GM18507 (cell line): ENCODE measurements at regions not wholly inside any gene's neighbourhood (a gene's known extent, or its start where the extent isn't known, plus 50 kb on each side); places are given as distances from the start of the nearest gene placed in this dataset.

Experiments
- DNase-seq: peaks from one replicate; pipeline ENCODE4 v3.0.0; 2011; ENCODE audit warnings: low read depth; ENCODE audit not compliant: insufficient read length; ENCODE audit errors: extremely low spot score
- FAIRE-seq: peaks from 2 replicates; lab custom pipeline; 2011; peaks lifted over from hg19 to GRCh38; lab: Jason Lieb, UNC

GRCh38 chr6:21501021-21501354, 92.6 kb upstream of the SOX4 start:
- DNase-seq (no peak), FAIRE-seq (no peak)

- FAIRE-seq (no peak), DNase-seq (no peak)
These were observed 91.7 kb upstream of the SOX4 start for GRCh38 chr6:21501815-21502214.

GRCh38 chr6:21502682-21503081, 90.9 kb upstream of the SOX4 start:
- FAIRE-seq = no peak
- DNase-seq = no peak

DNA sequence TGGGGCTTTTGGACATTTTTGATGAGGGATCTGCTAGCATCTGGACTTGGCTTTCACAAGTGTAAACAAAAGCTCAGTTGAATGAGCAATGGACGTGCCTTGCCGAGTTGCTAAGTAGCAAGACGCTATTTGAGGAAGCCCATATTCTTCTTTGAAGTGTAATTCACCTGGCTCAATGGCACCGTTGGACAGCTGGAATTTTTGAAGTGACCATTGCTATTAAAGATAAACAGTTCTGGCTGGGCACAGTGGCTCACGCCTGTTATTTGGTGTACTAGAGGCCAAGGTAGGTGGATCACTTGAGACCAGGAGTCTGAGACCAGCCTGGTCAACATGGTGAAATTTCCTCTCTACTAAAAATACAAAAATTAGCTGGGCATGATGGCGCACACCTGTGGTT, 88.8 kb upstream of the SOX4 start:
- FAIRE-seq (no peak), DNase-seq (no peak)

DNA sequence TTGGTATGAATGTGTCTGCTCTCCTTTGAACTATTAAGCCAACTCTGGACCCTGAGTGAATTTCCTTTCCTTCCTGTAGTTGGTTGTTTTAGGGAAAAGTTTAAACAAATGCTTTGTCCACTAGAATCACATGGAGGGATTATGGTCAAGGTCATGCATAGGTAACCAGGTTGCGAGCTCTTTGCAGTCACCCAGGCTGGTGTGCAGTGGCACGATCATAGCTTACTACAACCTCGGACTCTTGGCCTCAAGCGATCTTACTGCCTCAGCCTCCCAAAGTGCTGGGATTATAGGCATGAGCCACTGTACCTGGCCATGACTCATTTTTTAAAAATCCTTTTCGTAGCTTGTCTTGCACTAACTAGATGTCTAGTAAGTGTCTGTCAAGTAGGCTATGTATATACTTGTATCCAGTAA, 88.0 kb upstream of the SOX4 start:
- FAIRE-seq (no peak), DNase-seq (no peak)

- FAIRE-seq = no peak
These were observed 87.4 kb upstream of the SOX4 start for GRCh38 chr6:21506126-21506525.

GRCh38 chr6:21507811-21508210, 85.7 kb upstream of the SOX4 start:
- no peak for FAIRE-seq
- DNase-seq = no peak

More at GRCh38 chr6:21506126-21506525, 87.4 kb upstream of the SOX4 start:
- DNase-seq = no peak

DNA sequence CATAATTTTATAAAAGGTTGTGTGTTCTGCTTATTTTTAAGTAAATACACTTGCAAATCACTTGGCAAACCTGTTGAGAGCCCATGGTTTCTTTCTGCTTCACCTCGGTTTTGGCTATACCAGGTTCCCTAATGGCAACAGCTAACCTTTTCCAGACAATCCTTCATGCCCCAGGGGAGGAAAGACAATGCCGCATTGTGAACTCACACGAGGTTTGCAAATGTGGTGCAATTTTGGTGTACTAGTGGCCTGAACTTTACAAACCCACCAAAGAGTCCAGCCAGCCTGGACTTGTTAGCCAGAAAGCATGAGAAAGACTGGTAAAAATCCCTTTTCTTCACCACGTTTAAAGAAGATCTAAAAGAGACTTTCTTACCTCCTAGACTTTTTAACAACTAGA, 84.8 kb upstream of the SOX4 start:
- no peak for DNase-seq
- FAIRE-seq = no peak

DNA sequence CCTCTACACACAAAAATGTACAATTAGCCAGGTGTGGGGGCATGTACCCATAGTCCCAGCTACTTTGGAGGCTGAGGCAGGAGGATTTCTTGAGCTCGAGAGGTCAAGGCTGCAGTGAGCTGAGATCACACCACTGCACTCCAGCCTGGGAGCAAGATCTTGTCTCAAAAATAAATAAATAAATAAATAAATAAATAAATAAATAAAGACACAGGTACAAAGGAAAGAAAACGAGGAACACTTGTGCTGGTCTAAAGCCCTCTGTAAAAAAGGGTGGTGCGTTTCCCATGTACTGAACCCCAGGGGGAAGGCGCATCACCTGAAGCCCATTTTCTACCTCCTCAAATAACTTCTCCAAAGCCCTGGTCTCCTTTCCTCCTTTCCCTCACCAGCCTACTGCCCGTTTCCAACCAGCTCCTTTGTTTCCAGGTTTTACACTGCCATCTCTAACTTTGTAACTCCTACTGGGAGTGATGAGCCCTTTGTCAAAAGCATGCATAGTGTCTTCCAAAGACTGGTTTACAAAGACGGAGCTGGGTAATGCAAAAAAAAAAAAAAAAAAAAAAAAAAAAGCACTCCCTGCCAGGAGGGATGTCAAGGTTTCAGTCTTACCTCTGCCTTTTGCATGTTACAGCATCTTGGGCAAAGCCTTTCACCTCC, 81.5 kb upstream of the SOX4 start:
- no peak for FAIRE-seq
- no peak for DNase-seq

DNA sequence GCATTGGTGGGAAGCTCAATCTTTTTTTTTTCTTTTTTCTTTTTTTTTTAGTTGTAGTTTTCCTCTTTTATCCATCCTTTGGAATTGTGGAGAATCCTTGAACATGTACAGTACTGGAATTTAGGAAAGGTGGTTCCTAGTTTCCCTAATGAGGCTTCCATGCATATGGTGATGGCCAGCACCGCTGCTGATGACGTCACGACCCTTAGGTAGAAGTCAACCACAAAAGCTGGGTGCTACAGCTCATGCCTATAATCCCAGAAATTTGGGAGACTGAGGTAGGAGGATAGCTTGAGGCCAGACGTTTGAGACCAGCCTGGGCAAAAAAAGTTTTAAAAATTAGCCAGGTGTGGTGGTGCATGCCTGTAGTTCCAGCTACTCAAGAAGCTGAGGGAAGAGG, 79.3 kb upstream of the SOX4 start:
- DNase-seq = no peak
- no peak for FAIRE-seq

DNA sequence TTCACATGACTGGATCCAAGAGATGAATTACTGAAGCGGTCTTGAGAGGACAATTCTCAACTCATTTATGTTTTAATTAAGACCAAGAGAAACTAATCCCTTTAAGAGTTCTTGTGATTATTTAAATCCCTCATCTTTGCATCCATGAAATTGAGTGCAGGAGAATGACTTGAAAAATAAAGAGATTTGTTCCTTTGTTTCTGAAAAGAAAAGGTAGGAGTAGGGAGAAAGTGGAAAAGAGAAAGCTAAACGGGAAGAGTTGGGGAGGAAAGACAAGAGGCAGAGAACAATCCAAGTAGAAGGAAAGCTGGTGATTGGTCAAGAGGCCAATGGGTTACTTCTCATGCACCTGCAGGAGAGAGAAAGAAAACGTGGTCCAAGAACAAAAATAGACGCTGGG, 75.2 kb upstream of the SOX4 start:
- DNase-seq (no peak), FAIRE-seq (no peak)

- FAIRE-seq (no peak), DNase-seq (no peak)
These were observed 73.9 kb upstream of the SOX4 start for GRCh38 chr6:21519642-21520041.

GRCh38 chr6:21521276-21521675, 72.3 kb upstream of the SOX4 start:
- no peak for FAIRE-seq
- no peak for DNase-seq

DNA sequence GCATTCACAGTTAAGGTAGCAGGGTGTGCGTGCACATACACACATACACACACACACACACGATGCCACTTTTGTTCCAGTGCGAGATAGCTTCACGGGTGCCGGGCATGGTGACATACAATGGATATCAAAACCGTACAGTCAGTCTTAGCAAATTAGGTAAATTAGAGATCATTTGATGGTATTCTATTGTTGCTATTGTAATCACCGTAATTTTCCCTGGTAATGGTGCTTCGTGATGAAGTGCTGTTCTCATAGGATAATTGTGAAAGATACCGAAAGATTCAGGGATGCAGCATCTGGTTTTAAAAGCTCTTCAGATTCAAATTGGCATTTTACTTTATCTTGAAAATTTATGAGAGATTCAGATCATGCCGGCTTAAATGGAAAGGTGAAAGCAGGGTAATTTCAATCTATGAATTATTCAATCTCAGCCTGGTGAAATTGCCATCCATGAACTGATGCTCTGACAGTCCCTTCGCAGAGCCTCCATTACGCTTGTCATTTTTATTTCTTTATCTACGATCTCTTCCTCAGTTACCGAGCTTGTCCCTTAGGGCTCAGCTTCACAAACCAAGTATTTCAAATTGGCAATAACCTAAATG, 71.3 kb upstream of the SOX4 start:
- FAIRE-seq = no peak

GRCh38 chr6:21522797-21523456, 70.6 kb upstream of the SOX4 start:
- DNase-seq (no peak), FAIRE-seq (no peak)

More for the DNA sequence above, 71.3 kb upstream of the SOX4 start:
- DNase-seq = no peak

DNA sequence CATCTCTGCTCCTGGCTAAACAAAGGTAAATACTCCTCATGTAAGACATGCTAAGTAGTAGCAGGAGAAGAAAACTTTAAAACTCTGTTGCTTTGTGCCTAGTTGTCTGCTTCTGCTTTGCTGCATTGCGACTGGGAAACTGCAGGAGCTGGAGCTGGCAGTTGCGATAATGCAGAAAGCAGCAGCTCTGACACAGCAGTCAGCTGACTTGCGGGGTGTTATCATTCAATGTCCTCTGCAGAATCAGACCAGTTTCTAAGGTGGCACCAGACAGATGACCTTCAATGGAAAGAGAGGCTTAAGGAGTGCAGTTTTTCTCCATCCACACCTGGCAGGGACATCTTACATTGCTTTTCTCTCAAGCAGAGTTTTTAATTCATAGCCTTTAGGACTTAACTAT, 69.9 kb upstream of the SOX4 start:
- no peak for DNase-seq
- FAIRE-seq = no peak

DNA sequence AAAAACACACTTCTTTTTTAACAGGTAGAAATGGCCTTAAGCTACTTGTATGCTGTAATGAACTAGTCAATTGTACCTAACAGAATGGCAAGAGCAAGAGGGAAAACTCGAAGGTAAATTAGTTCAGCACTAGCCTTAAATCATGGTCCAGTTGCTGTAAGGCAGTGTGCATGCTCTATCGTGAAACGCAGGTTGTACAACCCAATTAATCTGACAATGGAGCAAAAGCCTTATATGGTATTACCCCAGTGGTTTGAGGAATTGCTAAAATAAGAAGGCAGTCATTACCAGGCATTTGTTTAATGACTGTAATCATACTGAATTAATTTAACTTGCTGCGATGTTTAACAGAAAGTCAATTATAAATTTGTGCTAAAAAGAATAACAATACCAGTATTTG, 69.3 kb upstream of the SOX4 start:
- DNase-seq (no peak), FAIRE-seq (no peak)

- FAIRE-seq (no peak), DNase-seq (no peak)
These were observed 66.6 kb upstream of the SOX4 start for GRCh38 chr6:21526974-21527373.

- no peak for FAIRE-seq
- no peak for DNase-seq
These were observed 65.8 kb upstream of the SOX4 start for GRCh38 chr6:21527731-21528130.

GRCh38 chr6:21529431-21529830, 64.1 kb upstream of the SOX4 start:
- FAIRE-seq = no peak

GRCh38 chr6:21531393-21531792, 62.2 kb upstream of the SOX4 start:
- DNase-seq (no peak), FAIRE-seq (no peak)

More at GRCh38 chr6:21529431-21529830, 64.1 kb upstream of the SOX4 start:
- DNase-seq = no peak
